HEK293 (cell line): ENCODE measurements at regions not wholly inside any gene's neighbourhood (a gene's known extent, or its start where the extent isn't known, plus 50 kb on each side); places are given as distances from the start of the nearest gene placed in this dataset.

Source experiments
- KLF16 ChIP-seq: fragments of 450-650 bp; formaldehyde crosslinking; IDR thresholded peaks from 2 replicates; pipeline ENCODE4 v1.5.1; 2017; ENCODE audit warnings: missing biosample characterization, missing genetic modification characterization
- SCRT2 ChIP-seq: fragments of 450-650 bp; formaldehyde crosslinking; IDR thresholded peaks from 2 replicates; pipeline ENCODE4 v1.5.1; 2016; ENCODE audit warnings: missing biosample characterization, missing genetic modification characterization
- TF ChIP-seq, protein P1 (sequence below): fragments of 450-650 bp; formaldehyde crosslinking; IDR thresholded peaks from 2 replicates; pipeline ENCODE4 v1.5.1; 2016; ENCODE audit warnings: missing biosample characterization, missing genetic modification characterization, low read depth

DNA sequence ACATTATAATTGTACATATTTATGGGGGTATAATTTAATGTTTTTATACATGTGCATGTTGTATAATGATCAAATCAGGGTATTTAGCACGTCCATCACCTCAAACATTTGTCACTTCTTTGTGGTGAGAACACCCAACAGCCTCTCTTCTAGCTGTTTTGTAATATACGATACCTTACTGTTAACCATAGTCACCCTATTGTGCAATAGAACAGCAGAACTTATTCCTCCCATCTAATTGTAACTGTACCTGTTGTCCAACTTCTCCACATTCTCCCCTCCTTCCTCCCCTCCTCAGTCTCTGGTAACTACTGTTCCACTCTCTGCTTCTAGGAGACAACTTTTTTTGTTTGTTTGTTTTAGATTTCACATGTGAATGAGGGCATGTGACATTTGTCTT, 197.0 kb upstream of the PKP2 start:
- TF ChIP-seq, protein P1, sequence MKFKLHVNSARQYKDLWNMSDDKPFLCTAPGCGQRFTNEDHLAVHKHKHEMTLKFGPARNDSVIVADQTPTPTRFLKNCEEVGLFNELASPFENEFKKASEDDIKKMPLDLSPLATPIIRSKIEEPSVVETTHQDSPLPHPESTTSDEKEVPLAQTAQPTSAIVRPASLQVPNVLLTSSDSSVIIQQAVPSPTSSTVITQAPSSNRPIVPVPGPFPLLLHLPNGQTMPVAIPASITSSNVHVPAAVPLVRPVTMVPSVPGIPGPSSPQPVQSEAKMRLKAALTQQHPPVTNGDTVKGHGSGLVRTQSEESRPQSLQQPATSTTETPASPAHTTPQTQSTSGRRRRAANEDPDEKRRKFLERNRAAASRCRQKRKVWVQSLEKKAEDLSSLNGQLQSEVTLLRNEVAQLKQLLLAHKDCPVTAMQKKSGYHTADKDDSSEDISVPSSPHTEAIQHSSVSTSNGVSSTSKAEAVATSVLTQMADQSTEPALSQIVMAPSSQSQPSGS (tag by site-specific recombination) = no peak
- TF ChIP-seq KLF16 (tag by site-specific recombination) (no peak), SCRT2 (tag by site-specific recombination) (no peak)
